Parathyroid adenoma (tissue), 2 donors: ENCODE measurements at regions not wholly inside any gene's neighbourhood (a gene's known extent, or its start where the extent isn't known, plus 50 kb on each side); places are given as distances from the start of the nearest gene placed in this dataset.

Experiments used
- H2AFZ ChIP-seq: fragments of 300-600 bp; sonication (generic); one replicate; pipeline ENCODE4 v1.7.0; 2017; ENCODE audit warnings: antibody characterized with exemption, mild to moderate bottlenecking
- H3K27ac ChIP-seq: fragments of 300-600 bp; sonication (generic); one replicate; pipeline ENCODE4 v1.7.0; 2017
- H3K27me3 ChIP-seq: fragments of 300-600 bp; sonication (generic); one replicate; pipeline ENCODE4 v1.7.0; 2017; ENCODE audit warnings: low read length; ENCODE audit not compliant: control insufficient read depth, insufficient read depth
- H3K36me3 ChIP-seq: fragments of 300-600 bp; sonication (generic); one replicate; pipeline ENCODE4 v1.7.0; 2017; ENCODE audit warnings: low read length; ENCODE audit not compliant: control insufficient read depth, insufficient read depth
- H3K4me1 ChIP-seq: fragments of 300-600 bp; sonication (generic); one replicate; pipeline ENCODE4 v1.7.0; 2017; ENCODE audit warnings: control low read depth
- H3K4me2 ChIP-seq: fragments of 300-600 bp; sonication (generic); one replicate; pipeline ENCODE4 v1.7.0; 2017; ENCODE audit warnings: low read length
- H3K4me3 ChIP-seq: fragments of 300-600 bp; sonication (generic); one replicate; pipeline ENCODE4 v1.7.0; 2017; ENCODE audit warnings: low read depth, low read length
- H3K79me2 ChIP-seq: fragments of 300-600 bp; sonication (generic); one replicate; pipeline ENCODE4 v1.7.0; 2017; ENCODE audit warnings: control low read depth
- H3K9ac ChIP-seq: fragments of 300-600 bp; sonication (generic); one replicate; pipeline ENCODE4 v1.7.0; 2017; ENCODE audit warnings: mild to moderate bottlenecking
- H3K9me3 ChIP-seq: fragments of 300-600 bp; sonication (generic); one replicate; pipeline ENCODE4 v1.7.0; 2017; ENCODE audit warnings: low read length; ENCODE audit not compliant: control insufficient read depth
- CTCF ChIP-seq: fragments of 300-600 bp; sonication (generic); IDR thresholded peaks from one replicate; pipeline ENCODE4 v1.7.0; 2017; ENCODE audit warnings: antibody characterized with exemption, mild to moderate bottlenecking
- donor health status: primary hyperparathyroidism.

- Histone ChIP-seq H3K4me1 (no peaks in the 10 kb centered on the region), H2AFZ (no peak overlapping the region), H3K36me3 (no peaks in the 10 kb centered on the region), H3K27me3 (no peaks in the 10 kb centered on the region), H3K4me3 (no peak overlapping the region), H3K4me2 (no peak overlapping the region), H3K27ac (no peak overlapping the region), H3K79me2 (no peaks in the 10 kb centered on the region), H3K9ac (no peak overlapping the region), H3K9me3 (no peaks in the 10 kb centered on the region)
- TF ChIP-seq CTCF: no peak
These were observed 958.4 kb downstream of the SLC6A15 start for GRCh38 chr12:83954071-83954789.

- H3K4me2 ChIP-seq: no peak overlapping the region
- no peak overlapping the region for H3K27ac ChIP-seq
- no peak for TF ChIP-seq CTCF
- no peaks in the 10 kb centered on the region for H3K36me3 ChIP-seq
- H3K27me3 ChIP-seq: no peaks in the 10 kb centered on the region
- H3K4me1 ChIP-seq: no peaks in the 10 kb centered on the region
- no peaks in the 10 kb centered on the region for H3K79me2 ChIP-seq
- no peak overlapping the region for H3K9ac ChIP-seq
- H3K9me3 ChIP-seq: no peaks in the 10 kb centered on the region
- no peak overlapping the region for H2AFZ ChIP-seq
- no peak overlapping the region for H3K4me3 ChIP-seq
These were observed 966.7 kb downstream of the SLC6A15 start for GRCh38 chr12:83945871-83946270.

DNA sequence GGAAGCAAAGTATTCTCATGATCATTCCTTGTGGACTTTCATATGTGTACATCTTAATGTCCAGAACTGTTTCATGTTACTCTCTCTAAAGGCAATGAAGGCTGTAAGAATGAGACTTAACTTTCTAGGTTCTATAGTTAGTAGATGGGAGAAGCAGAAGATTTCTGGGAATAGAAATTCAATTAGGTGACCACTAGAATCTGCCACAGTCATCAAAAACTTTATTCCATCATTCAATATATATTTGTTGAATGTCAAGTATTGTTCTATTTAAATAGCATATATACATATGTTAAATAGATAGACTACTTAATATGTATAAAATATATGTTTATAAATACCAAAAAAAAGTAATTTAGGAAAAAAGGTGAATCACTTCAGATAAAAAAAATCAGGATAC lies 972.9 kb downstream of the SLC6A15 start:
- Histone ChIP-seq H3K4me2 (no peak overlapping the region), H3K79me2 (no peaks in the 10 kb centered on the region)

DNA sequence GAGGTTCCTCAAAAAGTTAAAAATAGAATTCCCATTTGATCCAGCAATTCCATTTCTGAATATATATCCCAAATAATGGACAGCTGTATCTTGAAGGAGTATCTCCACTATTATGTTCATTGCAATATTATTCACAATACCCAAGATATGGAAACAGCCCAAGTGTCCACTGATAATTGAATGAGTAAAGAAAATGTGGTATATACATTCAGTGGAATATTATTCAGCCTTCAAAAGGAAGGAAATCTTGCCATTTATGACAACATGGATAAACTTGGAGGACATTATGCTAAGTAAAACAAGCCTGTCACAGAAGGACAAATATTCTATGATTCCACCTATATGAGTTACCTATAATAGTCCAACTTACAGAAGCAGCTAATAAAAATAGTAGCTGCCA lies 979.0 kb downstream of the SLC6A15 start:
- Histone ChIP-seq H3K9me3 (no peaks in the 10 kb centered on the region), H2AFZ (no peak overlapping the region), H3K36me3 (no peaks in the 10 kb centered on the region), H3K79me2 (no peaks in the 10 kb centered on the region), H3K27me3 (no peaks in the 10 kb centered on the region), H3K4me2 (no peak overlapping the region), H3K27ac (no peak overlapping the region), H3K9ac (no peak overlapping the region), H3K4me3 (no peak overlapping the region), H3K4me1 (no peaks in the 10 kb centered on the region)
- TF ChIP-seq CTCF: no peak

More for the DNA sequence above, 972.9 kb downstream of the SLC6A15 start:
- H2AFZ ChIP-seq: no peak overlapping the region
- no peak overlapping the region for H3K9ac ChIP-seq
- no peaks in the 10 kb centered on the region for H3K27me3 ChIP-seq
- no peak overlapping the region for H3K4me3 ChIP-seq
- H3K27ac ChIP-seq: no peak overlapping the region
- no peaks in the 10 kb centered on the region for H3K9me3 ChIP-seq
- no peaks in the 10 kb centered on the region for H3K36me3 ChIP-seq
- TF ChIP-seq CTCF: no peak
- H3K4me1 ChIP-seq: no peaks in the 10 kb centered on the region

- H3K4me2 ChIP-seq: no peak overlapping the region
- H3K27ac ChIP-seq: no peak overlapping the region
- H3K9me3 ChIP-seq: no peaks in the 10 kb centered on the region
- no peaks in the 10 kb centered on the region for H3K36me3 ChIP-seq
- no peaks in the 10 kb centered on the region for H3K27me3 ChIP-seq
- no peaks in the 10 kb centered on the region for H3K79me2 ChIP-seq
- no peak for TF ChIP-seq CTCF
- H3K4me3 ChIP-seq: no peak overlapping the region
- H3K4me1 ChIP-seq: no peaks in the 10 kb centered on the region
- no peak overlapping the region for H3K9ac ChIP-seq
- H2AFZ ChIP-seq: no peak overlapping the region
These were observed 980.6 kb downstream of the SLC6A15 start for GRCh38 chr12:83932011-83932410.
